CD4-positive, alpha-beta T cell treated with Interleukin-6 for 4 hours (primary cell): ENCODE measurements at regions not wholly inside any gene's neighbourhood (a gene's known extent, or its start where the extent isn't known, plus 50 kb on each side); places are given as distances from the start of the nearest gene placed in this dataset.

Source experiments
- DNase-seq: peaks from one replicate; pipeline ENCODE4 v3.0.0-alpha.2; 2020; ENCODE audit warnings: mixed read lengths

DNA sequence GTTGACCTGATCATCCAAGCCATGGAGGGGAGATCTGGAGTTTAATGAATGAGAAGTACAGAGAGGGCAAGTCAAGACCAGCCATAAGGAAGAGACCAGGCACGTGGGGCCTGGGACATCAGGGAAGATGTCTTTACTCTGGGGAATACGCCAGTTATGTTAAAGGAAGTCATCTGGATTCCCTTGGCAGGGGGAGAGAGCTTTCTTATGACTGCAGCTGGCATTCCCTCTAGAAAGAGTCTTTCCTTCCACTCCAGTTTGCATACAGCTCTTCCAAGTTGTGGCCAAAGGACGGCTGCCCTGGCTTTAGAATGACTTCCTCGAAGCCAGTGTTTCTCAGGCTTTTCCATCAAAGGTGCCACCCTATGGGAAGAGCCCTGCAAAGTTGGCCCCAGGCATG, 93.6 kb upstream of the AGBL1 start:
- DNase-seq: no peak

DNA sequence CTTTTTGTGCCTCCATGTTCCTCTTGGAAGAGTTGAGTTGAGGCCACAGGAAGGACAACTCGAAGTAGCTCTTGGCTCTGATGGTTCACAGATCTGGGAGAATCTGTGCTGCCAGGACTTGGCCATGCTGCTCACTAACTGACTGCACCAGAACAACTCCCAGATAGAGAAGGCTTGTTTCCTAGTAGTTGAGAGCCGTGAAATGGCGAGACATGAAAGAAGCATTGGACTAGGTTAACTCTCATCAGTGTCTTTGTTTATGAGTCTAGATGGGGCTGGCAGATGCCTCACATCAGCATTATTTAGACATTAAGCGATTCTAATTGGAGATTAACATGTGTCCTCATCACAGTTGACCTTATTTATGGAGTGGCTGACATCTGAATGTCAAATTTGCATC, 92.9 kb upstream of the AGBL1 start:
- DNase-seq: no peak

DNA sequence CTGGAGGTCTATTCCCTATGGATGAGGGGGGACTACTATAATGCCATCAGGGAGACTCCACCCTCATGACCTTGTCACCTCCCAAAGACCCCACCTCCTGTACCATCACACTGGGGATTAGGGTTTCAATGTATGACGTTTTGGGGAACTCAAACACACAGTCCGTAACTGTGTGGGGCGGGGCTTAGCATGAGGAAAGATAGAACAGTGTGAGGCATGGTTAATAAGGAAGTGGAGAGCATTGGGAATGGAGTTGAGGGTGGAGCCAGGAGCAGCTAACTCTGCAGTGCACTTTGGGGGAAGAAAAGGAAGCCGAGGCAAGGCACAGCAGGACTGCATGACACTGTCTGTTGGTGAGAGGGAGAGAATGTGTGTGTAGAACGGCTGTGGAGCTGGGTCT, 90.9 kb upstream of the AGBL1 start:
- no peak for DNase-seq

DNA sequence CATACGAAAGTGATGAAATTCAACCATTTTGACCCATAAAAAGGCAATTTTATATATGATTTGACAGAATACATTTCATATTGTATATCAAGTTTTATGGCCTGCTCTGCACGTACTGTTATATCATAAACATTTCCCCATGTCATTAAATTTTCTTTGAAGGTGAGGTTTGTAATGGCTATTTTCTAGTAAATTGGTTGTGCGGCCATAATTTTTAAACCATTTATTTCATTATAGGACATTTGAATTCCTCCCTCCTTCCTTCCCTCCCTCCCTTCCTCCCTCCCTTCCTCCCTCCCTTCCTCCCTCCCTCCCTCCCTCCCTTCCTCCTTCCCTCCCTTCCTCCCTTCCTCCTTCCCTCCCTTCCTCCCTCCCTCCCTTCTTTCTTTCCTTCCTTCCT, 87.4 kb upstream of the AGBL1 start:
- DNase-seq: no peak

DNA sequence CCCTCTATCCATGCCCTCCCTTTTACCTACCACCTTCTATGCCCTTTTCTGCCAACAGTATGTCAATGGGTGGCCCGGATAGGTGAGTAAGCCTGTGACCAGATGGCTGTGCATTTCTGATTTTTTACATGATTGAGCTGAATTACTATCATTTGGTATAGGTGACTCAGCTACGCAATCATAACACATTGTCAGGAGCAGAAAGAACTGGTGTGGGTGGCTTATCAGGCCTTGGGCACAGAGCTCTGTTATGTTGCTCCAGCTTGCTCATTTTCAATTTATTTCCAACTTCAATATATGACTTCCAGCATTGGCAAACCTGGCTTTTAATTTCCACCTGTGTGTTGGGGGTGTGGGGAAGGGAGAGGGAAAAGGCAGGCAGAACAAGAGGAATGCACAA, 86.6 kb upstream of the AGBL1 start:
- no peak for DNase-seq

DNA sequence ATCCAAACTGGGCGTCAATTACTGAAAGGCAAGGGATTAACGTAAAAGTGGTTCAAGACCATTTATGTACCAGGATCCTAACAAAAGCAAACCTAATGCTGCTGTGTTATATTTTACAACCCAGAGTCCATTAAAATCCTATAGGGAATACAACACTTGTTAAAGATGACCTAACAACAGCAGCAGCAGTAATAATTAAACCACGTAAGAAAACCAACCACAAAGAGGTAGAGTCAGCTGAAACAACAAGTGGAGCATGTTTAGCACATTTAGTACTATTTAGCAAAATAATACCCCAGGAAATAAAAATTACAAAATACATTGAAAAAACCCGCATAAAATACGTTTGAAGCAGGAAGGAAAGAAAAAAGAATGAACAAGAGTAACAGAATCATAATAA, 82.1 kb upstream of the AGBL1 start:
- no peak for DNase-seq

DNA sequence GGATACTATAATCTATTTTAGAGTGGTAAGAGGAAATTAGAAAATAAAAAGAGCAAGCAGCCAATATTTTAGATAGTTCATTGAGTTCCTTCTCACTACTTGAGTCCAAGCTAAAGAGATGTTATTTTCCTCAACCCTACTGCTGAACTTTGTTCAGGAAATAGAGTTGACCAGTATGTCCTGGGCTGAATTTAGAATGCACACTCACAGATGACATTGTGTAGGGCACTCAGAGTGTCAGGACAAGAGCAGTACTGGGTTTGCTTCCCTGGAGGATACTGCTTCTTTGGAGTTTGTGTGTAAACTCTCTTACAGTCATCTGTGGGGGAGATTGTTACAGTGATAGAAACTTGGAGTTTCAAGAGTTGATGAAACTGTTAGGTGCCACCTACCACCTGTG, 80.0 kb upstream of the AGBL1 start:
- DNase-seq: no peak

DNA sequence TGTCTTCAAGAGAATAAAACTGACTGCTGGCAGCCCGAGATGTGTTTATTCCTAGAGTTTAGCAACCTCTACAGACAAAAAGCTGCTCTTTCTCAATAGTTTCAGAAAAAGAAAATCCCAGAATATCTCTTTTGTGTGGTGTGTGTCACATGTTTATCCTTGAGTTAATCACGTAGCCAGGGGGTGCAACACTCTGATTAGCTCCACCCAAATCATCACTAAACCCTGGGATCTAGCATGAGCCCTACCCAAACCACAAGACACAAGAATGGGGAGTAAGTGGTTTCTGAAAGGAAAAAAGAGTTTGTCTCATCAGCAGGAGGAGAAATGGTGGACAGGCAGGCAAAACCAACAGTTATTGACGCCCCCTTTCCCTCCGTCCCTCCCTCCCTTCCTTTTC, 78.5 kb upstream of the AGBL1 start:
- DNase-seq: no peak

DNA sequence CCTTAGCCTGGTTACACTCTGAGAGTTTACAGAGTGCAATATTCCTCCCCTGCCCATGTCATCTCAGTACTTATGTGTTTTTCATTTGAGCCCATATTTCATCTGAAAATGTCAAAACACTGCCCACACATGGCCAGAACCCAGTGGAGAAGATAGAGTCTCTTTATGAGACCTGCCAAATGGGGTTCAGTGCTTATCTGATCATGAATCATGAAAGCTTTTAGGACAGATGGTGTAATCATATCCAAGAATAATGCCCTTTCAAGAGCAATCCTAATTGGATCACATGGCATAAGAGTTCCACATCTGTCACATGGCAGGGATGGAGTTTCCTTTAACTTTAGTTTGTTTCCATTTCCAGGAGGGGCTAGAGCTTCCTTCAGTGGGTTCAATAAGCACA, 77.2 kb upstream of the AGBL1 start:
- DNase-seq: no peak

DNA sequence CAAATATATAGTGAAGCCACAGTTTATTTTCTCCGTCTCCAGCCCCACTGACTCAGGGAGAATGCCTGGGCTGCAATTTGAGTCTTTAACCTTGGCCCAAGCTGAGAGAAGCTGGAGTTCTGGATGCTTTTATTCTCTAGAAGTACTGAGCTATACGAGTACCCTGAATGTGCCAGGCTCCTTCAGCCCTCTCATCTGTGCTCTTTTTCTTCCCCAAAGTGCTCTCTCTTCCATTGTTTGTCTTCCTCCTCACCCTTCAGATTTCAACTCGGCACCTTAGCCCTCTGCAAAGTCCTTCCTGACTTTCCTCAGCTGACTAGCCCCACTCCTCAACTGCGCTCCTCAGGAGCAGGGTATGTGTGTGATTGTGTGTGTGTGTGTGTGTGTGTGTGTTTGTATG, 75.6 kb upstream of the AGBL1 start:
- no peak for DNase-seq

DNA sequence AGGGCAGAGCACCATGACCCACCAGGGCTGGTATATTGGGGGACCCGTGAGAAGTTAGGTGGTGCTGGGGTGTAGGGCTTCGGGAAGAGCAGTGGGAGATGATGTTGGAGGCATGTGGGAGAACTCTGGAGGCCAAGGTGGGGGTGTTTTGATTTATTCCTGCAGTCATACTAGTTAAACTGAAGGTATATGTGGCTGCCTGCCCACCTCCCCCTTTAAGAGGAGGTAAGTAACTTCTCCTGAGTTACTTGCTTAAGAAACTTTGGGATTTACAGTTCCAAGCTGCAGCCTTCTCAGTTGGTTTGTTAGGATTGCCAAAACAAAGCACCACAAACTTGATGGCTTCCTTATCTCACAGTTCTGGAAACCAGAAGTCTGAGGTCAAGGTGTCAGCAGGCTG, 73.1 kb upstream of the AGBL1 start:
- DNase-seq: no peak

DNA sequence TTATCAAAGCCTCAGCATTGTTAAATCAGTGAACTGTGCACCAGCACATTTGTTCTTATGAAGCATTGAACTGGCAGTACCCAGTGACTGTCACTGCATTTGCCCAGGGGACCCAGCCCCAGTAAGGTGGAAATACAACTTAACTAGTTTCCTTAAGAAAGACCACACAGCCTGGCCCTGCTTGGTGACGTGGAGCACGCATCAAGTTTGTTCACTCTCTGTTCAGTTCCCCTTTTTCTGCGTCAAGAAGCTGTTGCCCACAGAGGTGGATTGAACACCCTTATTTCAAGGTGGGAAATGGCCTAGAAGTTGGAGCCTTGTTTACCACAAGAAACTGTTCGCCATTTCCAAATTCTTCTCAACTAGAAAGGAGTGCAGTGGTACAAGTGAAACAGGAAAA, 69.9 kb upstream of the AGBL1 start:
- DNase-seq: no peak

DNA sequence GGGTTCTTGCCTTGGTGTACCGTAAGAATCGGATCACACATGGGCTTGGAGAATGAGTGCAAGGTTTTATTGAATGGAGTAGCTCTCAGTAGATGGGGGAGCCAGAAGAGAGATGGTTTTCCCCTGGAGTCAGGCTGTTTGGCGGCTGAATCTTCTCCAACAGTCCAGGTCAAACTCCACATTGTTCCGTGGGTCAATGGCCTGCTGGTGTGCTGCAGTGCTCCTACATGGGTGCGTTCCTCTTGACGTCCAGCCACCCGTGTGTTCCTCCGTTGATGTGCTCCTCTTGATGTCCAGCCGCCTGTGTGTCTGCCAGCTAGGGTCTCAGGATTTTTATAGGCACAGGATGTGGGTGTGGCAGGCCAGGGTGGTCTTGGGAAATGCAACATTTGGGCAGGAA, 69.3 kb upstream of the AGBL1 start:
- no peak for DNase-seq

DNA sequence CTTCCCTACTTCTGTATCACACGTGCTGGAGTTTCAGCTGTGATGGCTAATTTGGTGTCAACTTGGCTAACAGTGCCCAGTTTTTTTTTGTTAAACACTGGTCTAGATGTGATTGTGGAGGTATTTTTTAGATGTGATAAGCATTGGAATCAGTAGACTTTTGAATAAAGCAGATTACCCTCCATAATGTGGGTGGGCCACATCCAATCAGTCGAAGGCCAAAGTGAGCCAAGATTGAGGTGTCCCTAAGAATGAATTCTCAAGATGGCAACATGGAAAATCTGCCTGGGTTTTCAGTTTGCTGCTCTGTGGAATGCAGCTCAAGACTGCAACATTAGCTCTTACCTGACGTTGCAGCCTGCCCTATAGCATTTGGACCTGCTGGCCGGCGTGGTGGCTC, 68.8 kb upstream of the AGBL1 start:
- no peak for DNase-seq

DNA sequence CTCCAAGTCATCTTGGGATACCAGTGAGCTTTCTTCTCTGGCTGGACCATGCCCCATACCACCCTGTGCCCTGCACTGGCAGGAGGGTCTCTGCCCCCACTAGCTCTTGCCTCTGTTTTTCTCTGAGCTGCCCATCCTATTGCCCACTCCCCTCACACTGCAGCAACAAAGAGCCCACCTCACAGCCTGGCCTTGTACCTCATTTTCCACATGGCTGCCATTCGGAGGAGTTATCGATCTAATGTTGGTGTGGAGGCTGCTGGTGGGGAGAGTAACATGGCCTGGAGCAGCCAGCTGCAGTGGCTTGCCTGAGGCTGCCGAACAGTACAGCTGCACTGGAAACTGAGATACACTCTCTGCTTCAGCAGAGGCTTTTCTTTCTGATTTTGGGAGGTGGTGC, 65.7 kb upstream of the AGBL1 start:
- DNase-seq: no peak

DNA sequence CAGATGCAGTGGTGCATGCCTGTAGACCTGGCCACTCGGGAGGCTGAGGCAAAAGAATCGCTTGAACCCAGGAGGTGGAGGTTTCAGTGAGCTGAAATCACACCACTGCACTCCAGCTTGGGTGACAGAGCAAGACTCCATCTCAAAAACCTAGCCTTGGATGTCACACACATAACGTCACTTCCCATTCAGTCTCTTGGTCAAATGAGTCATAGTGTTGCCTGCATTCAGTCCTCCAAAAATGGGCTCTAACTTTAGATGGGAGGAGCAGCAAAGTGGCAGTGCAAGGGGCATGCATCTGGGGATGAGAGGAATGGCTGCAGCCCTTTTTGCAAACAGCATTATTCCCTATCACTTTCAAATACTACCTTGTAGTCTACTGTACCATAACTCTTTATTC, 62.9 kb upstream of the AGBL1 start:
- DNase-seq: no peak

DNA sequence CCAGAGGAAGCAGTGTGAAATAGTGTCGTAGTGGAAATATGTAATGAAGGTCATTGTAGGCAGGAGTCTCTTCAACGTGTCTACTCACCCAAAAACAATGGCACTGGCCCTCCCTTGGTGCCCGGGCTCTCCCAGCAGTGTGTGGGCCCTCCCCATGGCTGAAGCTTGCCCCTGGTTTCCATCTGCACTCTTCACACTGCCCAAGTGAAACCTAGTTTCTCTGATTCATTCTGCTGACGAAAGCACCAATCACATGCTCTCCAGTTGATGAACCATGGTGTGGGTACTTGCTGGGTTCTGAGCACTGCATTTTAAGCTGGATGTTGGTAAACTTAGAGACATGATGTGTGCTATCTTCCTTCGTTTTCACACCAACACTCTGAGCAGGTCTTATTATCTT, 61.0 kb upstream of the AGBL1 start:
- DNase-seq: no peak

DNA sequence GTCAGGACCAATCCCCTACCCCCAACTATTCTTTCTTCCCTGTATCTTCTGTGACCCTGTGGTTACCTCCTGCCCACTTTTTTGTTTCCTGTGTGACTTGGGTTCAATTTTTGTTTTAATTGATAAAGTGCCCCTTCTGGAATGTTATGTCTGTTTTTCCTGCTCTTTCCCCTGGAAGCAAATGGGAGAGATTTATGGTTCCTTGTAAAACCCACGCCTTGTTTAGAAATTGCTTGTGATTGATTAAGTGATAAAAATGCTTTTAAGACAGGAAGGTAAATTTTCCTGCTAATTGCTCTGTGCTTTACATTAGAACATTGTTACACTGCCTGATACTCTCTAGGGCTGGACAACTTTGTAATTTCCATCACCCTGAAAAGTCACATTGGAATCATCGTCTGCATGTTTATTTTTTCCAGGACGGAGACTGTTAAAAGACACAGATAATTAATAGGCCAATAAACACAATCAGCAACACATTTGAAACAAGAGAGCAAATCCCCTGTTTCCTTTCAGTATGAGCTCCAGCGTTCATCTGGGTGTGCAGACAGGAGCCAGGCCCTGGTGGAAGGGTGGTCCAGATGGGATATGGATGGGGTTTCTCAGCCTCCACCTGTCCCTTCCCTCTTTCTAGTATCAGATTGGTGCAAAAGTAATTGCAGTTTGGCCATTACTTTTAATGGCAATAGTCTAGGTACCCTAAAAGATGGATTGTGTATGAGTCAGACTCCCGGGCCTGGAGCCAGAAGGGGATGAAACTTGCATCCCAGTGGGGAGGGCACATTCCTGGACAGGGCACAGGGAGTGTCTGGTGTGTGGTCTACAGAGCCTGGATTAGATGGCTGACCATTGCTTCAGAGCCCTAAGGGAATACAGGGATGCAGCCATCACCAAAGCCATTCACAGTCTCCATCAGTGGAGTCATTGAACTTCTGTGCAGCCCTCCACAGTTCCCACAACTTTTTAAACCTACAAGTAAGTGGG, 58.1 kb upstream of the AGBL1 start:
- no peak for DNase-seq

DNA sequence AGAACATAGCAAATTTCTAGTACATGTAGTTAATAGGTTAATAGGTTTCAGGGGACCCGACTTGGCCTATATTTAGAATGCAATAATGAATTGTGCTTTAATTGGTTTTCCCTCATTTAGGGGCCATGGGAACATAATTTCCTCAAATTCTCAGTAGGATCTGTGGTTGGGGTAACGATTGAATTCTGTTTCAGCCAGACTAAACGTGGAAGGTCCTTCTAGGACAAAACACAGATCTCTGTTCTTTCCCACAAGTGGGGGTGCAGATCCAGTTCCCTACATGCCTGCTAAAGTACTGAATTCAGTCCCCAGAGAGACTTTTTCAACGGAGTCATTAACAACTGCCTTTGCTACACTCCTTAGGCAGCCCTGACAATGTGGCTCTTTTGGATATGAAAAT, 50.7 kb upstream of the AGBL1 start:
- DNase-seq: no peak
